ENCODE measurements at regions not wholly inside any gene's neighbourhood (a gene's known extent, or its start where the extent isn't known, plus 50 kb on each side); places are given as distances from the start of the nearest gene placed in this dataset.

- Histone ChIP-seq H3K36me3 (replicated peaks in 1 of 2; ENCODE audit: control extremely low read depth in 1 of 2, control insufficient read depth in 1 of 2, extremely low read depth in 1 of 2, insufficient read depth in 2 of 2, low read length in 1 of 2) (no peaks in the 10 kb centered on the region), H3K9ac (ENCODE audit: low read length) (no peak overlapping the region), H3K4me2 (replicated peaks; ENCODE audit: low read depth, low read length, poor library complexity, severe bottlenecking) (no peak overlapping the region), H3K79me2 (ENCODE audit: control insufficient read depth, insufficient read depth, low read length) (no peaks in the 10 kb centered on the region), H3K27ac (ENCODE audit: low read length in 2 of 2) (no peak overlapping the region), H2AFZ (ENCODE audit: insufficient read depth, low read depth, low read length, poor library complexity, severe bottlenecking) (no peak overlapping the region), H3K27me3 (replicated peaks in 1 of 4; ENCODE audit: control extremely low read depth in 1 of 4, control insufficient read depth in 3 of 4, insufficient read depth in 4 of 4, low read length in 3 of 4) (no peaks in the 10 kb centered on the region), H3K4me3 (ENCODE audit: control extremely low read depth in 1 of 5, extremely low read depth in 1 of 5, insufficient read depth in 1 of 5, low read depth in 2 of 5, low read length in 4 of 5) (no peak overlapping the region), H4K20me1 (ENCODE audit: control insufficient read depth, insufficient read depth, low read length, poor library complexity, severe bottlenecking) (no peaks in the 10 kb centered on the region), H3K4me1 (ENCODE audit: control insufficient read depth in 2 of 2, insufficient read depth in 2 of 2, low read length in 2 of 2) (peaks cover 0 to 1% of the 10 kb centered on the region in 2 donors), H3K9me3 (ENCODE audit: control extremely low read depth in 1 of 3, control insufficient read depth in 2 of 3, insufficient read depth in 1 of 3, low read length in 2 of 3) (no peaks in the 10 kb centered on the region)
- no peak for DNase-seq
- TF ChIP-seq EZH2 (IDR thresholded peaks at IDR 0.05; ENCODE audit: borderline replicate concordance, insufficient read depth, low read depth, low read length, poor library complexity, severe bottlenecking) (no peak), CTCF (IDR thresholded peaks at IDR 0.05) (no peak)
- CTCF ChIA-PET = no interaction called here
- H3K27me3 Mint-ChIP-seq = peaks cover 32% of the 10 kb centered on the region
- no peak for ATAC-seq (ENCODE audit: low read depth)
- peaks cover 4% of the 10 kb centered on the region for H3K4me1 Mint-ChIP-seq
- no peaks in the 10 kb centered on the region for H3K9me3 Mint-ChIP-seq (ENCODE audit: insufficient read depth)
- H3K27ac Mint-ChIP-seq = no peak overlapping the region
- POLR2A ChIA-PET = no interaction called here
- no peak overlapping the region for H3K4me3 Mint-ChIP-seq
- WGBS (ENCODE audit: insufficient coverage) = 40% methylated on average over 1 of the region's 7 CpGs
- intact Hi-C loops (cut with micrococcal nuclease) = no loop called here
Observed at GRCh38 chr15:59751552-59752413, 62.7 kb upstream of the BNIP2 start.

- no peaks in the 10 kb centered on the region for H3K36me3 ChIP-seq (replicated peaks in 1 of 2; ENCODE audit: control extremely low read depth in 1 of 2, control insufficient read depth in 1 of 2, extremely low read depth in 1 of 2, insufficient read depth in 2 of 2, low read length in 1 of 2)
- H4K20me1 ChIP-seq (ENCODE audit: control insufficient read depth, insufficient read depth, low read length, poor library complexity, severe bottlenecking) = no peaks in the 10 kb centered on the region
- peaks cover 8% of the 10 kb centered on the region for H3K9me3 Mint-ChIP-seq (ENCODE audit: insufficient read depth)
- DNase-seq = peak; percentile 10
- H3K79me2 ChIP-seq (ENCODE audit: control insufficient read depth, insufficient read depth, low read length) = no peaks in the 10 kb centered on the region
- H3K9me3 ChIP-seq (ENCODE audit: control extremely low read depth in 1 of 3, control insufficient read depth in 2 of 3, insufficient read depth in 1 of 3, low read length in 2 of 3) = peaks cover 0 to 8% (median 2%) of the 10 kb centered on the region in 3 donors
- no peak overlapping the region for H2AFZ ChIP-seq (ENCODE audit: insufficient read depth, low read depth, low read length, poor library complexity, severe bottlenecking)
- TF ChIP-seq EZH2 (IDR thresholded peaks at IDR 0.05; ENCODE audit: borderline replicate concordance, insufficient read depth, low read depth, low read length, poor library complexity, severe bottlenecking) (no peak), CTCF (IDR thresholded peaks at IDR 0.05) (no peak)
- peak overlapping the region; percentile 20 for H3K27ac Mint-ChIP-seq
- ChIA-PET POLR2A (no interaction called here), CTCF (no interaction called here)
- H3K4me3 Mint-ChIP-seq = no peak overlapping the region
- H3K27ac ChIP-seq (ENCODE audit: low read length in 2 of 2) = no peak overlapping the region
- no peak overlapping the region for H3K9ac ChIP-seq (ENCODE audit: low read length)
- H3K27me3 ChIP-seq (replicated peaks in 1 of 4; ENCODE audit: control extremely low read depth in 1 of 4, control insufficient read depth in 3 of 4, insufficient read depth in 4 of 4, low read length in 3 of 4) = peaks cover 0 to 11% (median 0%) of the 10 kb centered on the region in 4 experiments
- H3K4me2 ChIP-seq (replicated peaks; ENCODE audit: low read depth, low read length, poor library complexity, severe bottlenecking) = no peak overlapping the region
- intact Hi-C loops (cut with micrococcal nuclease) = no loop called here
- H3K4me3 ChIP-seq (ENCODE audit: control extremely low read depth in 1 of 5, extremely low read depth in 1 of 5, insufficient read depth in 1 of 5, low read depth in 2 of 5, low read length in 4 of 5) = no peak overlapping the region
- peaks cover 7% of the 10 kb centered on the region for H3K4me1 Mint-ChIP-seq
- peaks cover 0 to 5% of the 10 kb centered on the region in 2 donors for H3K4me1 ChIP-seq (ENCODE audit: control insufficient read depth in 2 of 2, insufficient read depth in 2 of 2, low read length in 2 of 2)
- H3K27me3 Mint-ChIP-seq = peaks cover 38% of the 10 kb centered on the region
- peak; percentile 21 for ATAC-seq (ENCODE audit: low read depth)
- WGBS (ENCODE audit: insufficient coverage) = 38% methylated on average over 8 of the region's 8 CpGs
Observed at GRCh38 chr15:59746777-59747176, 57.7 kb upstream of the BNIP2 start.
